Ammon's horn (tissue), 1 donor: ENCODE measurements at regions not wholly inside any gene's neighbourhood (a gene's known extent, or its start where the extent isn't known, plus 50 kb on each side); places are given as distances from the start of the nearest gene placed in this dataset.
"Not testable (repeated sequence)": the region's sequence is repeated elsewhere in the genome, so short reads cannot be mapped to it uniquely, and the experiment has no call there.

ENCODE experiments used
- DNase-seq: peaks from one replicate; pipeline ENCODE4 v3.0.0-alpha.2; 2016; ENCODE audit warnings: low spot score

DNA sequence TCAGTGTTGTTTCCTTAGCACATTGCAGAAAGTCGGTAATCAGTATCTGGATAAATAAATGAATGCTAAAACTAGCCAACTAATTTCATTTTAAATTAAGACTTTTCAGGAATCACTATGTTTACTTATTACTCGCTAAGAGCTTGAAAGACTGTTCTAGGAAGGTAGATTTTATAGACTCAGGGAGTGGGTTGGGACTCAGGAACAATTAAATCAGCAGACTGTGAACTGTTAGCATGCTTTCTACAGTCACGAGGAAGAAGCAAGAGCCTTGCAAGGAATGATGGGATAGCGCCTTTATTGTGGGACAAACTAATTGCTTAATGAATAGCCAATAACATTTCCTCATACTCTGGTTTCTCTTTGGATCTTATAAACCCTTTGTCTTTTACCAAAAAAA lies 183.2 kb upstream of the AADAT start:
- no peak for DNase-seq

DNA sequence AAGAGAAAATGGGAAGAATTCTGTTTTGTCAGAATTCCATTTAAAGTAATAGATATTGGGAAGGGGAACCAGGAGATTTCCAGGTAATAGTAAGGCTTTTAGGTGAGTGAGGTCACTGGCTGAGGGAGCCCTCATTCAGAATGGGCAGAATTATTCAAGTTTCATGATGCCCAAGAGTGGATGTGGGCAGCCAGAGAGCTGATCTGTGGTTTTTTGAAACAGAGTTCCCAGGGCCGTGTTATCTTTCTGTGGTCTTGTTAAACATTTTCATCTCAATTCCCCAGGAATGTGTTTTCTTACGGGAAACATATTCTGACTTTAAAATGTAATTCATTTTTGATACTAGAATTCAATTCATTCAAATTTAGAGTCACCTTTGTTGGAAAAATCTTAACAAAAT lies 182.0 kb upstream of the AADAT start:
- no peak for DNase-seq

DNA sequence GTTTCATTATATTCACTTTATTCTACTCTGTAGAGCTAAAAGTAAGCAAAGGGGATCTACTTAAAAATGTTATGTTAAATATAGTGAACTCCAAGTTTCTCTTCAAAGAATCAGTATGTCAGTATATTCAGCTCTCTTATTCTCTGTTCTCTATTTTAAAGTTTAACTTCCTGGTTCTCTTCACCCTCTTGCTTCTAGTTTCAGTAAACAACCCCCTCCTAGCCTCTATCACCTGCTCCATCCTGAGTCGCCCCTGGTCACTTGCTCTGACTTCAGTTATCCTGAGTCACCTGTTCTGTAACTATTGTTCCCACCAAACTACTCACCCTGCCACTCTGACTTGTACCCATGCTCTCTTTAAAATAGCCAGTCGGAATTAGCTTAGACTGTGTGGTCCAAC lies 180.9 kb upstream of the AADAT start:
- DNase-seq = no peak

DNA sequence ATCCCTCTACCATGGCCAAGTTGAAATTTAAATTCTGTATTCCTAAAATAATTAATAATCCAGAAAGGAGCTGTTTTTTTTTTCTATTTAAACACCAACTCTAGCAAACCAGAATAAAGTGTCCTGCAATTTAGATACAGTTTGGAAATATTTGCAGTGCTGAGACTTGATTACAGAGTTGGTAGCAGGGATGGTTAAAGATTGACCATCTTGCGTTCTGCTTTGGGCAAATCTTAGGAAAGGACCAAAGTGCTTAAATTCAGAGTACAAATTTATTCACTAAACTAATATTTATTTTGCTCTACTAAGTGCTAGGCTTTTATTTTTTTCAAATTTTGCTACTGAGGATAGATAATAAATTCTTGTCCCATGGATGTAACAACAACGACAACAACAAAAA lies 180.2 kb upstream of the AADAT start:
- DNase-seq = no peak

DNA sequence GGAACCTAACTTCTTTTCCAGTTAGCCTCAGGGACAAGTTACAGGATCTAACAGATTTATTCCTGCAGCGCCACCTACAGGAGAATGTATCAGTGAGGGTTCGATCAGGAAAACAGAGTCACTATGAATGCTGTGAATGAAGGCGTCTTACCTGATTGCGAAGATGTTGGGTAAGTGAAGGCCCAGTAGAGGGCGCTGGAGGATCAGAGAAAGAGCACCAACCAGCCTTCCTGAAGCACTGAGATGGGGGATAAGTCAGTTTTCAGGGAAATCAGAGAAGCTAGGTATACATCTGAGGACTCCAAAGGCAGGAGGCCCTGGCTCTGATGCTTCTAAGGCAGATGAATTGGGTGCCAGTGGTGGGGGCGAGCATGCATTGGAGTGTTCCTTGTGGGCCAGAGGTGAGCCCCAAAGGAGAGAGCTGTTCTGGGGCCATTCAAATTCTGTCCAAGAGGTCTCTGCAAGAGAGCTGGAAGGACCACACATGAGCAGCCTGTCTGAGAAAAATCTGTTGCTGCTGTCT lies 169.9 kb upstream of the AADAT start:
- peak; percentile 87 for DNase-seq

DNA sequence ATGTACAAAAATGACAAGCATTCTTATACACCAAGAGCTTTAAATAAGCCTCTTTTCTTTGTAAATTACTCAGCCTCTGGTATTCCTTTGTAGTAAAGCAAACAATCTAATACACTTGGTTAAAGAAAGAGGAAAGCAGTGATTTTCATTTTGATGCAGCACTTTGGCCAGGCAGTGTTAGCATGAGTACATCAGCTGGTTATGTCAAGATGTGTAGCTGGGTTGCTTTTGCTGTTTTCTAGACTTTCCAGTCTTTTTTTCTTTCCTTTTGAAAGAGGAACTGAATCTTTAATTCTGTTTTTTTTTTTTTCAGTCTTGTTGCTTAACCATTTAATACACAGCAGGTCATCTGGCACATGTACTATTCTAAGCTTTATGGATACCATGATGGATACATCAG lies 167.1 kb upstream of the AADAT start:
- DNase-seq = no peak

DNA sequence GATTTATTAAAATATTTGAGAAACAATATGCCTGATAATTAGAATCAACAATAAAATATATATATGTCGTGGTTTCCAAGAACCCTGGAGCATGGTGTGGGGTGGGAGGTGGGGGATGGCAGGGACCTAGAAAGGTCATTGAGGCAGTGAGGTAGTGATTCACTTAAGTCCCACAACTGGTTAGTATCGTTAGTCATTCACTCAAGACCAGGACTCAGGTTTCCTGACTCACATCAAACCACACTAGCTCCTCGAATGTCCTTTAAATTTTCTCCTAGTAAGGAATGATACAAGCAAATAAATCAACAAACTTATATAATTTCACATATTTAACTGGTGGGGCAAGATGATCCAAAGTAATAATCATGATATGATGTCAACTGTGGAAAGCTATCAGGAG lies 158.8 kb upstream of the AADAT start:
- DNase-seq = no peak

DNA sequence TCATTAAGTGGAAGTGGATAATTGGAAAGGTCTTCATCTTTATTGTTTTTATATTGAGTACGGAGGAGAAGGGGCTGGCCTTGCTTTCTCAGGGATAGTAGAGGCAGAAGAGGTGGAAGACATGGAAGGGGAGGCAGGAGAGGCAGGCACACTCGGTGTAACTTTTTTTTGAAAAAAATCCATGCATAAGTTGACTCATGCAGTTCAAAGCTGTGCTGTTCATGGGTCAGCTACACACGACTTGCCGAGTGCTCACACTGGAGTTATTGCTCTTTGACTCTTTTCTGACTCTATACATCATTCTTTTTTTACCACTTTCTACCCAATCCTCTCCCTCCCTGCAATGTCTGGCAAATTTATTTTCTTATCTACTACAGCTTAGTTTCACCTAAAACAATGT lies 158.3 kb upstream of the AADAT start:
- DNase-seq = no peak

DNA sequence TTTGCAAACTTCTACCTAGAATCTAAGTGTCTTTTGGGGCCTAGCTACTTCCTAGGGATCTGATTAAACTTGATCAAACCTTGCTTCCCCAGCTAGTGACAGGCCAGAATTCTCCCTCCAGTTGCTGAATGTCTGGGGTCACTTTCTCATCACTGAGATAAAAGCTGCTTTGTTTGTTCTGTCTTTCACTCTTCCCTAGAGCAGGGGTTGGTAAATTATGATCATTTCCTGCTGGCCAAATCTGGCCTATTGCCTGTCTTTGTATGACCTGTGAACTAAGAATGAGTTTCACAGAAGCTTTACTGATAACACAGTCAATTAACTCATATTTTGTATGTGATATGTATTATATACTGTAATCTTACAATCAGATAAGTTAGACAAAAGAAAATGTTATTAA lies 157.8 kb upstream of the AADAT start:
- no peak for DNase-seq

DNA sequence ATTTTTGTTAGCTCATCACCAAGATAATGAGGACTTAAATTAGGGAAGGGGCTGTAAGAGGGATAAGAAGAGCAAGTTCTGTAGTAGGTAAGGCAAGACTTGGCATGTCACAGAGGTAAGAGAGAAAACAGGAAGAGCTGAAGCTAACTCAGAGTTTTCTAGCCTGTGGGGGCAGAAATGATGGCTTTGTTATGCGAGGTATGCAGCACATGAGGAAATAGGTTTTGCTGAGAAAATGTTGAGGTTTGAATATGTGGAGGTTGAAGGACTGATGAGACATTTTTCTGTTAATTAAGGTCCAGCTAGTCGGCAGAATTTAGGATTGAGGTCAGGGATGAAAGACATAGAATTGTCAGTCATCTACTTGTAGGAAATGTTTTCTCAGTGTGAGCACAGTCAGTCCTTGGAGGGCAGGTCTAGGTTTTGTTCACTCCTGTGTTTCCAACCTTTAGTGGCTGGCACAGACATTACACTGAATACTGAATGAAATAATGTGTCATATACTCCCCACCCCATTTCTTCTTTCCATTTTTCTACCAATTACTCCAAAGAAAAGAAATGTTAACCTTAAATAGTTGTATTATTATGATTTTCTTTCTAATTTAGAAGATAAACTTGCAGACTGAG lies 154.0 kb upstream of the AADAT start:
- DNase-seq = no peak

DNA sequence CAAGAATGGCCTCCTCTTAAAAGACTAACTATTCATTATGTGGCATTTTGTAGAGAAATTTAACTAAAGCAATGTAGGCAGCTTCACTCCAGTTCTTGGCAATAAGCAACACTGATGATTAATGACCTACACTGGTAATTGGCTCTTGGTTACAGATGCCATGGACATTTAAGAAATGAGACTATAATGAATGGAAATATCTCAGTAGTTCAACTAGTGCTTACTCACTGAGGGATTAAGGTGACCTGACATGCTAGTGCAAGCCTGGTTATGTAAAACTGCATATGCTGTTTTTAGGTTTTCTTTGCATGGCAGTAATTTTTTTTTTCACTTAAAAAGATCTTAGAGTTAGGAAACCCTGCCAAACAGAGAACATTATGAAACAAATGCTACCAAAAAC lies 152.7 kb upstream of the AADAT start:
- peak; percentile 7 for DNase-seq

DNA sequence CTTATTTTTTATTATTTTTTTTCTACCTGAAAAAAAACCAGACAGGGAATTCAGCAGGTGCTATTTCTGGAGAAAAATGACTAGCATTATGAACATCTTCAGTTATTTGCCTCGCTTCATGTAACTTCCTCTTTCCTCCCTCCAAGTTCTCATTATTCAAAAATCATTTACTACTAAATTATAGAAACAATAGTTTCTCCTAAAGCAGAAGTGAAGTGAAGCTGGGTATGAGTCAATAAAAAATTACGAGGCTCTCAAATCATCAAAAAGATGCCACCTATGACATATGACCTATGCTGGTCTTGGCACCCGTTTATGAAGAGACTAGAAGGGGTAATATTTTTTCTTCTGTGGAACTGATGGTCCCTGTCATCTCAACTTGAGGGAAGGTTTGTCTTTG lies 145.0 kb upstream of the AADAT start:
- DNase-seq = no peak

DNA sequence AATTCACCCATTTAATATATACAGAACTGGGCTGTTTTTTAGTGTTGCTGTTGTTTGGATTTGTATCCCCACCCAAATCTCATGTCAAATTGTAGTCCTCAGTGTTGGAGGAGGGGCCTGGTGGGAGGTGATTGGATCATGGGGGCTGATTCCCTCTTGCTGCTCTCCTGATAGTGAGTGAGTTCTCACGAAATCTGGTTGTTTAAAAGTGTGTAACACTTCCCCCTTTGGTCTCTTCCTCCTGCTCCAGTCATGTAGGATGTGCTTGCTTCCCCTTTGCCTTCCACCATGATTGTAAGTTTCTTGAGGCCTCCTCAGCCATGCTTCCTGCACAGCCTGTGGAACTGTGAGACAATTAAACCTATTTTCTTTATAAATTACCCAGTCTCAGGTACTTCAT lies 141.6 kb upstream of the AADAT start:
- DNase-seq = no peak

DNA sequence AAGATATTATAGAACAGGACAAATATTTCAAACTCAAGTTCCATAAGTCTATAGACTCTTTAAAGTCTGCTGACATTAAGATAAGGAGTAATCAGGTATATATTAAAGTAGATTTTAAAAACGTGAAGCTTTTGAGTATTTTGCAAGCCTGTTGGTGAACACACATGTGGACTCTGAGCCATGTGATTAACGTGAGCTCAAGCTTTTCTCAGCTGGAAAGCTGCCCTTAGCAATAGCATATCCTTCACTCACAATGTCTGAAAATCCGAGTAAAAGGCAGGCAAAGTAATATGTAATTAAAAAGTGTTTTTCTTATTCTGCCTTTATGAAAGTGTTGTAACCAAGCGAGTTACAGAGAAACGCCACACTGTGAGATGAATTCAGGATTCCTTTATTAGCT lies 140.5 kb upstream of the AADAT start:
- DNase-seq = no peak

DNA sequence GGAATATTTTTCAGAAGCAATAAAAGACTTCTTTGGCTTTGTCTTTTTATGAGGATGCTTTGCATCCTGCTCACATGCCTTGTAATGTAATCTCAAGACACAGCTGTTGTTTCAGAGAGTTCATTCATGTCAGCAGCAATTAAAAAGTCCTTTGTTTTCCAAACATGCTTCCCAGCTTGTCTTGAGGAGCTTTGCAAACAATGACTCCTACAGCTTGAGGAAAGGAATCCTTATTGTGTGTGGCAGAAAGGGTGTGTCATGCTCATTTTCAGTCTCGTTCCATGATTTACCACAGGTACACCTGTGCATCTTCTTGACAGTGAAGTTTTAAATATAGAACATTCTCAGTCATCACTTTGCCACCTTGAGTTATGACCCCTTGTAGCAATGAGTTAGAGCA lies 139.2 kb upstream of the AADAT start:
- no peak for DNase-seq

DNA sequence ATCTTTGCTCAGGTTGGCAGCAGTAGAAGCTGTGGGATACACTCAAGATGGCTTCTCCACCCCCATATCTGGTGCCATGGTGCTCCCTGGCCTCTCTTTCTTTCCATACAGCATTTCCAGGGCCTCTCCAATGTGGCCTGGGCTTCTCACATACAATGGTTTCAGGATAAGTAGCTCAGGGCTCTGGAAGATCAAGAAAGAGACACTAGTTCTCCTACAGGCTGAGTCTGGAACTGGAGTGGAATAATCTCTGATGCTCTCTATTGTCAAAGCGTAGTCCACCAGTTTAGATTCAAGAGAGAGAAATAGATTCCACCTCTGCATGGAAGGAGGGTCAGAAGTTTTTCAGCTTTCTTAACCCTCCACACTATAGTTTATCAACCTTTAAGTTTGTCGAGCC lies 138.2 kb upstream of the AADAT start:
- DNase-seq = no peak

DNA sequence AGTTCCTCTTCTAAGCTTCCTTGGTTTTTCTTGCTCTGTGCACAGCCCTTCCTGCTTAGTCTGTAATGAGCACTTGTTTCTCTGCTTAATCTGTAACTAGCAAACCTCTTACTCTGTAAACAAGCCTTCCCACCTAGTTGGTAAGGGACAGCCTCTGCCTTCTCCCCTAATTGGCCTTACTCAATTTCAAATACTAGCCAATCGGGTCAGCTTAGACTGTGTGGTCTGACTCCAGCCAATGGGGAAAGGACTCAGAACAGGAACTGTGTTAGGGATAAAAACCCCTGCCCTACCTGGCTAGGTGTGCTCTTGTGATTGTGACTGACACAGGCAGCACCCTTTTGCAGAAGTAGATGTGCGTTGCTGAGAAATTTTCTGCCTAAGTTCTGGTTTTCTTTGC lies 136.5 kb upstream of the AADAT start:
- no peak for DNase-seq

DNA sequence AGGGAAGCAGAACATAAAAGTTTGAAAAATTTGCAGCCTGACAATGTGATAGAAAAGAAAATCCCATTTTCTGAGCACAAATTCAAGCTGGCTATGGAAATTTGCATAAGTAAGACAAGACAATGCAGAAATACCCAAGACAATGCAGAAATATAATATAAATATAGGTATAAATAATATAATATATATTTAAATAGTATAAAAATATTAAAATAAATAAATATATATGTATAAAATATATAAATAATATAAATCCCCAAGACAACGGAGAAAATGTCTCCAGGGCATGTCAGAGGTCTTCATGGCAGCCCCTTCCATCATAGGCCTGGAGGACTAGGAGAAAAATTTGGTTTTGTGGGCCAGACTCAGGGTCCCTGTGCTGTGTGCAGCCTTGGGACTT lies 125.0 kb upstream of the AADAT start:
- DNase-seq = no peak

DNA sequence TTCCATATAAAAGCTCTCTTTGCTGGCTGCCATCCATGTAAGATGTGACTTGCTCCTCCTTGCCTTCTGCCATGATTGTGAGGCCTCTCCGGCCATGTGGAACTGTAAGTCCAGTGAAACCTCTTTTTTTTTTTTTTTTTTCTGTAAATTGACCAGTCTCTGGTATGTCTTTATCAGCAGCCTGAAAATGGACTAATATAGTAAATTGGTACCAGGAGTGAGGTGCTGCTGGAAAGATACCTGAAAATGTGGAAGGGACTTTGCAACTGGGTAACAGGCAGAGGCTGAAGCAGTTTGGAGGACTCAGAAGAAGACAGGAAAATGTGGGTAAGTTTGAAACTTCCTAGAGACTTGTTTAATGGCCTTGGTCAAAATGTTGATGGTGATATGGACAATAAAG lies 124.3 kb upstream of the AADAT start:
- DNase-seq = no peak

DNA sequence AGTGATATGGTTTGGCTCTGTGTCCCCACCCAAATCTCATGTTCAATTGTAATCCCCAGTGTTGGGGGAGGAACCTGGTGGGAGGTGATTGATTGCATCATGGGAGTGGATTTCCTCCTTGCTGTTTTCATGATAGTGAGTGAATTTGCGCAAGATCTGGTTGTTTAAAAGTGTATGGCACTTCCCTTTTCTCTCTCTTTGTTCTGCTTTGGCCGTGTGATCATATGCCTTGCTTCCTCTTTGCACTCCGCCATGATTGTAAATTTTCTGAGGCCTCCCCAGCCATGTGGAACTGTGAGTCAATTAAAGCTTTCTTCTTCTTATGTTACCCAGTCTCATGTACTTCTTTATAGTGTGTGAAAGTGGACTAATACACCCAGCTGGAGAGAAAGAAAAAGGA lies 113.0 kb upstream of the AADAT start:
- no peak for DNase-seq

DNA sequence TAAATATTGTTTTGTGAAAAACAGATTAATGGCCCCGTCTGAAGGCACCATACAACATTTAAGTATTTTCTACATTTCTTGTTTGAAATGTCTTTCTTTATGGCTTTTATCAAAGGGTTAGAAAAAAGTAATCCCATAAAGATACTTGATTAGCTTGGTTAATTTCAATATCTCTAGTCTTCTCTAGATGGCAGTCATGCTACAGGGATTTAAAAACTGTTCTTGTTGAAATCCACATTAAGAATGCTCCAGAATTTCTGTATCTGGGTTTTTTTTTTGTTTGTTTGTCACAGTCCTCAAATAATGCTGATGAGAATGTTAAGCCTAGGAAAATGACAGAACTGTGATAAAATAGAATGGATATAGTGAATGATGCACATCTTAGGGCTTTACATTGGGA lies 109.0 kb upstream of the AADAT start:
- no peak for DNase-seq

DNA sequence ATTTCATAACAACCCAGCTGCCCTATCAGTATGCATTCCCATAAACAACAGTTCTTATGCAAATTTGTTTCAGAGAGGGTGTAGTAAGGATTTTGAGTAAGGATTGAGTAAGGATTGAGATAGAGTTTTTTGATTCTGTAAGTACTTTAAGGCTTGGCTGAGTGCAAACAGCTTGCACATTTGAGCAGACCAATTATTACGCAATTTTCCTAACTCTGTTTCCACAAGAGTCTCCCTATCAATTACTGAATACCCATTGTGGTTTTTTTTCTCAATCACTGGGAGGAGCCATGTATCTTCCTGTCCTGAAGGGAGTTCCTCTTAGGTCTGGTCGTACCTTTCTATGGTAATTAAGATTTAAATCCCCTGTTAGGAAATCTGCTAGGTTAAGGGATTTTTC lies 105.0 kb upstream of the AADAT start:
- not testable (repeated sequence) for DNase-seq

DNA sequence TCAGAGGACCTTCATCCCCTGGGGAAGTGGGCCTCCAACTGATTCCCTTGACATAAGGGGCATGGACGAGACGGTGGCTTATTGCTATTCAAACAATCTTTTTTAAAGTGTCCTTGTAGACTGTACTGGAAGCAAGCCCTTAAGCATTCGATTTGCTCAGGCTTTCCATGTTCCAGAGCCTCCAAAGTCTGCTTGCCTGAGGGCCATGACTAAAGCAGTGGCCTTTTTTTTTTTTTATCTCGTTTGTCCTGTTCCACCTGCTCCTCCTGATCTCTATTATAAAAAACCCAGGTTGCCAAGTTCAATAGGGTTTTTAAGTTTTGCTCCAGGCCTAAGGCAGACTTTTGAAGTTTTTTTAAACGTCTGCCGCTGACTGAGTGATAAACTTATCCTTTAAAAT lies 103.7 kb upstream of the AADAT start:
- no peak for DNase-seq

DNA sequence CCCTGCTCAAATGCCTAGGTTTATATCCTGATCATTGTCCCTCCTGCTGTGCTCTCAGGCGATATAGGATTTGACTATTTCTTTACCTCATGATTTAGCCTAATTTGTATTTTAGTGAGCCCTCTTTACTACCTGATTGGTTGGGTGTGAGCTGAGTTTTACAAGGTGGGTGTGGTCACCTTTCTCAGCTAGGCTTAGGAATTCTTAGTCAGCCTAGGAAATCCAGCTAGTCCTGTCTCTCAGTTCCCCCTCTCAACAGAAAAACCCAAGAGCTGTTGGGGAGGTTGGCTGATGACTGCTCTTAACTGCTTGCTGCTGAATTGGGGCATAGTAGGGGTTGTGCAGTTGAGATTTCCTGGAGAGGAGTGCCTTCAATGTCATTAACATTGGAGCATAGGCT lies 100.5 kb upstream of the AADAT start:
- DNase-seq = no peak

DNA sequence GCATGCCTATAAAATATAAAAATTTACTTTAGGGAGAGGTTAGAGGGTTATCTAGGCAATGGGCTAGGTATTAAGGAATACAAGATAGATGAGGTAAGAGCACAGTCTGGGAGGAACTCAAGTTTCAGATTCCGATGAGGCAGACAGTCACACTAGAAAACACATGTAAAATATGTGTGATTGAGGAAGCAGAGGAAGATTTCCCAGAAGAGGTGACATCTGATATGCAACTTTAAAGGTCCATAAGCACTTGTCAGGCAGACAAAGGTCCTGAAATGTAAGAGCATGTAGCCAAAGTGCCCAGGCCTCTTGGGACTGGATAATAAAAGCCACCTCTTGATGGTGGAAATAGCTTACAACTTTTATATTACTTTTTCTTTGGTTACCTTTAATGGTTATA lies 81.1 kb upstream of the AADAT start:
- DNase-seq = no peak
